HG03520 (cell line): ENCODE measurements at regions not wholly inside any gene's neighbourhood (a gene's known extent, or its start where the extent isn't known, plus 50 kb on each side); places are given as distances from the start of the nearest gene placed in this dataset.
"Not testable (repeated sequence)": the region's sequence is repeated elsewhere in the genome, so short reads cannot be mapped to it uniquely, and the experiment has no call there.

Experiments
- ATAC-seq: cut with Tn5 transposase; IDR thresholded peaks from one replicate; pipeline ENCODE4 v1.9.1; 2021; ENCODE audit warnings: mild to moderate bottlenecking, moderate library complexity; ENCODE audit not compliant: unreplicated experiment

- no peak for ATAC-seq
Measured at GRCh38 chr5:67774786-67775185, 440.8 kb upstream of the PIK3R1 start.

- ATAC-seq = no peak
Measured at GRCh38 chr5:67774267-67774552, 441.3 kb upstream of the PIK3R1 start.

DNA sequence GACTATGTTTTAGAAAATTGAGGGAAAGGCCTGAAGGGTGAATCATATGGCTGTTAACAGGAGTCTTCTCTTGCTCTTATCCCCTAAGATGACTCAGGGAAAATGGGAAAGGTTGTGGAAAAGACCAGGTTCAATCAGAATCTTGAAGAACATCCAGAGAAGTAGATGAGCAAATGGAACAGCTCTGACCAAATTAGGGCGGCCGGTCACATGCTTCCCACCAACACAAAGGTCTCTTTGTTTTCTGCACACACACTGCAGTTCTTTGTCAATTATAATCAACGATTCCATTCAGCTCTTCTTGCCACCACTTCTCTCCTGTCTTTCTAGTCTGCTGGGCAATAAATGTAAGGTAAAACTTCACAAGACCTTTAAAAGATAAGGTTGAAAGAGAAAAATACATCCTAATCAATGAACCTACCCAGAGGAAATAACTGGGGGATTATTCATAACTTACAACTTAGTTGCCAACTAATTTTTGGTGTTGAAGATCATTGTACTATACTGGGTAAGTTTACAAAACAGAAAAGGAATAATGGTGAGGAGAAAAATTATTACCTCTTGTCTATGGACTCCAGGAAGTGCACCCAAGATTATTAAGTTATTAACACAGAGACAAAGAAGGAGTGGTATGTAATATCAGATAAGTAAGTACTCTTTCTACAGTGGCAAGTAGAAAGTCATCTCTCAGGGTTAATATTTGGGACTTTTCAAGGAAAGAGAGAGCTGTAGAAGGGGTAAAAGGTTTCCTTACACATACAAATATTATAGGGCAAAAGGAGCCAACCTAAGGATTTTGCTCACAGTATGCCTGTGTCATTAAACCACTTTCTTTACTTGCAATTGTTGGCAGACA lies 441.9 kb upstream of the PIK3R1 start:
- no peak for ATAC-seq

DNA sequence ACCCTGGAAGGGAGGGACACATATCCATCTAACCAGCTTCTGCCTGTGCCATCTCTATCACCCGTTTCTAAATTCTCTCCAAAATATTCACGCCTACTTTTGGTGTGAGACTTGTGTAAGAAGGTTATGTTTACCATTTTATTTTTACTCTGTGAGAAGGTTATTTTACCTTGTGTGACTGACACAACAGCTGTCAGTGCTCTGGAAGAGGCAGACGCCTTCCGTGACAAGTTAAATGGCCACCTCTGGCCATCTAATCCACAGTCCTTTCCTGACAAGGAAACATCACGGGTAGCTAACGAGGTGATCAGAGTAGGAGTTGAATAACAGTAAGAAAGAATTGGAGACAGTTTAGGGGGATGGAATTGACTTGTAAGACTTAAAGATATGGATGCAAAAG lies 443.8 kb upstream of the PIK3R1 start:
- no peak for ATAC-seq

GRCh38 chr5:67771221-67771620 lies 444.3 kb upstream of the PIK3R1 start:
- no peak for ATAC-seq

DNA sequence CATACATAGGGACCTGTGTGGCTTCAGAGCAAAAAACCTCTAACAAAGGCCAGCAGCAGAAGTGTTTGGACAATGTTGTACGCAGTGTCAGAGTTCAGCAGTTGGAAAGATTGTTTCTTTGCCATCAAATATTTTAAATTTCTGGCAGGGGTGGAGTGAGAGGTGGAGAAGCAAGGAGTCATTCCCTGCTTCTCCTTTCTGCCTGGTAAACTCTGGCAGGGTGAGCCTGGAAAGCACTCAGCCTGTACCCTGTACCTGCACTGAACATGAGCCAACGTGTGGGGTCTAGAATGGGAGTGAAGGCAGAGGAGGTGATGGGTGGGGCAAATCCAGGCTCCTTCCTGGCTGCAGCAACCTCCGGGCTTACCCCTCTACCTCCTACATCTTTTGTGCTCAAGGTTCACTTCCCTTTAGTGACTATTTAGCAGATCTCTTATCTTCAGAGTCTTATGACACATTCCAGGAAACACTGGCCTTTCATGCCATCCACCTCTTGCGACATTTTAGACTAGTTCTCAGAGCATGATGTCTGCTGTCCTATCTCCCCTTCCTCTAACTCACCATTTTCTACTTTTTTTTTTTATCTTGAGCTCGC lies 445.0 kb upstream of the PIK3R1 start:
- ATAC-seq = no peak

- ATAC-seq = no peak
Measured at GRCh38 chr5:67765697-67766096, 449.9 kb upstream of the PIK3R1 start.

DNA sequence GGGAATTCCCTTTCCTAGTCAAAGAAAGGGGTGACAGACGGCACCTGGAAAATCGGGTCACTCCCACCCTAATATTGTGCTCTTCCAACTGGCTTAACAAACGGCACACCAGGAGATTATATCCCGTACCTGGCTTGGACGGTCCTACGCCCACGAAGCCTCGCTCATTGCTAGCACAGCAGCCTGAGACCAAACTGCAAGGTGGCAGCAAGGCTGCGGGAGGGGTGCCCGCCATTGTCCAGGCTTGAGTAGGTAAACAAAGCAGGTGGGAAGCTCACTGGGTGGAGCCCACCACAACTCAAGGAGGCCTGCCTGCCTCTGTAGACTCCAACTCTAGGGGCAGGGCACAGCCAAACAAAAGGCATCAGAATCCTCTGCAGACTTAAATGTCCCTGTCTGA lies 457.8 kb upstream of the PIK3R1 start:
- not testable (repeated sequence) for ATAC-seq

- ATAC-seq = no peak
Measured at GRCh38 chr5:67752357-67752708, 463.2 kb upstream of the PIK3R1 start.

DNA sequence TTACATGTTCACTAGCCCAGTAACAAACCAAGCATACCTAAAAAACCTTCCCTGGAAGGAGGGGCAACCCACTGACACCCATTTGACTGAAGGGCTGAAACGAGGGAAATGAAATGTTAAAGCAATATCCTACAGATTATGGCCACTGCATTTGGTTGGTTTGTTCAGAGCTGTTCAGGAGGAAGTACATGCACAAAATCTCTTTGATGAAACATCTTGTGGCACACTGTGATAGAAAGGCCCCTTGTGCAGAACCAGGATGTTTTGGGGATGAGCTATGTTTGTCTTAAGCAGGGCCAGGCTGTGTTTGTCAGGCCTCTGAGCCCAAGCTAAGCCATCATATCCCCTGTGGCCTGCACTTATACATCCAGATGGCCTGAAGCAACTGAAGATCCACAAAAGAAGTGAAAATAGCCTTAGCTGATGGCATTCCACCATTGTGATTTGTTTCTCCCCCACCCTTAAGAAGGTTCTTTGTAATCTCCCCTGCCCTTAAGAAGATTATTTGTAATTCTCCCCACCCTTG lies 467.3 kb upstream of the PIK3R1 start:
- no peak for ATAC-seq

GRCh38 chr5:67747096-67747495 lies 468.5 kb upstream of the PIK3R1 start:
- no peak for ATAC-seq

DNA sequence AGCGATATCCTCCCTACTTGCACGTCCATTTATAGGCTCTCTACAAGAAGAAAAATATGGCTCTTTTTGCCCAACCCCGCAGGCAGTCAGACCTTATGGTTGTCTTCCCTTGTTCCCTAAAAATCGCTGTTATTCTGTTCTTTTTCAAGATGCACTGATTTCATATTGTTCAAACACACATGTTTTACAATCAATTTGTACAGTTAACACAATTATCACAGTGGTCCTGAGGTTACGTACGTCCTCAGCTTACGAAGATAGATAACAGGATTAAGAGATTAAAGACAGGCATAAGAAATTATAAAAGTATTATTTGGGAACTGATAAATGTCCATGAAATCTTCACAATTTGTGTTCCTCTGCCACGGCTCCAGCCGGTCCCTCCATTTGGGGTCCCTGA lies 468.9 kb upstream of the PIK3R1 start:
- ATAC-seq = not testable (repeated sequence)

- ATAC-seq = no peak
Measured at GRCh38 chr5:67746103-67746502, 469.5 kb upstream of the PIK3R1 start.

DNA sequence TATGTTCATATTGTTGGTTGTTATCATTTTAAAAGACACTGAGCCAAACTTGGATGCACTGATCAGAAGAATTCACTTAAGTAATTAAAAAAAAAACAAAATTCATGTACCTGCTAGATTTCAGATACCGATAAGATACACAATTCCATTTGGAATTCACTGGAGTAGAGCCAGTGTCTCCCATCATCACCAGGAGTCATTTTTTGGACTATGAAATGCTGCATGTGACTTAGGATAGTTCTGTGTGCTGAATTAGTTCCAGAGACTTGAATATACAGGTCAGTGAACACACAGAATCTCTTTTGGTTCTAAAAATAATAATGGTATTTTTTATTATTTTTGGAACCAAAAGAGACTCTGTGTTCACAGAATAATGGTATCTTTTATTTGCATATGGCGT lies 482.6 kb upstream of the PIK3R1 start:
- ATAC-seq = no peak

DNA sequence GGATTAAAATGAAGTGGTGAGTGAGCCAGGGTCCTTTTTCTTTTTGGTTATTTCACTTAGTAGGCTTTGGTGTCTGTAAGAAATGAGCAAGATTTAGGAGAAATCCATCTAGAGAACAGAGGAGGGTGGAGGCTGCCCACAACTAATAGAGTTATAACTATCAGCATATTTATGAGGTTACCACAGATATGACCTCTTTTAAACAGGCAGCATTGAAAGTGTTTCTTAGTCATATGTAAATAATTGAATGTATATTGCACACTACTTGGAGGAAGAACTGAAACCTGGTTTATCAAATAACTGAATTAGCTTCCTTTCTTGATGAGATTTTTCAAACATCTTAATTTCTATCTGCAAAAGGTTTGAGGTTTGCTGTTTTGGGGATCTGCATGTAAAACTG lies 483.1 kb upstream of the PIK3R1 start:
- ATAC-seq = no peak

DNA sequence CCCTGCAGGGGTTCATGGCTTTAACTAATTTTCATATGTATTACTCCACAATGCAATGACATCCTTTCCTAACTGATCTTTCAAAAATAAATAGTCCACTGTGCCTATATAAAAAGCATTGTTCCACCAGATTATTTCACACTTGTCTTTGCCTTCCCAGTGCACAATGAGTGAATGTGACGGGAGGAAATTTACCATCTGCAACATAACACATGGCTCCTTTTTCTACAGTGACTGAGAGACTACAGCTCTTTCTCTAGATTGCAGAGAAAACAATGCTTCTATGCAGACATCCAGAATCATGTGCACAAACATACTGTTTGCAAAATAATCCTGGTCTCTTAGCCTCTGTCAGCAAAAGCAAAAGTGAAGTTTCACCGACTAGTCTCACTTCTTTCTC lies 483.7 kb upstream of the PIK3R1 start:
- no peak for ATAC-seq

DNA sequence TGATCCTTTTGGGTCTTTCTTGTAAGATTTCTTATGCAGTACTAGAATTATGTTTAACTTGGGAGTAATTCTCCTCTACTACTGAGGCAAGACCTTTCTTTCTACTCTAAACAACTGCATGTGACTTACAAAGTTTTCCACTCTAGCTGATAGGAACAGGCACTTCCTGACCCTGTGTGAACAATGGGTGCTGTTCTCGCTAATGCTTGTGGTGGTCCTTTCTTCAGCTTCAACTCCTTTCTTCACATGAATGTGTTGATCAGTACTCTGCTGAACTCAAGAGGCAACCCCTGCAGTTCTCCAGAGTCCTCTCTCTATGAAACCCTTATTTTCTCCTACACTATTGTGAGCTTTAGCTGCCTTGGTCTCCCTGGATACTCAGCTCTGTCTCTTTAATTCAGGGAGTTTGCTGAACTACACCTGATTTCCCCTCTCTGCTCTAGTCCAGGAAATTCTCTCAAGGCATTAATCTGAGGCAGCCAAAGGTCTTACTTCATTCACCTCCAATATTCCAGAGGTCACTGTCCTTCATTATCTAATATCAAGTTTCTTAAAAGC lies 484.6 kb upstream of the PIK3R1 start:
- no peak for ATAC-seq

- ATAC-seq = no peak
Measured at GRCh38 chr5:67728326-67728890, 487.1 kb upstream of the PIK3R1 start.

- ATAC-seq = no peak
Measured at GRCh38 chr5:67725604-67726003, 490.0 kb upstream of the PIK3R1 start.

DNA sequence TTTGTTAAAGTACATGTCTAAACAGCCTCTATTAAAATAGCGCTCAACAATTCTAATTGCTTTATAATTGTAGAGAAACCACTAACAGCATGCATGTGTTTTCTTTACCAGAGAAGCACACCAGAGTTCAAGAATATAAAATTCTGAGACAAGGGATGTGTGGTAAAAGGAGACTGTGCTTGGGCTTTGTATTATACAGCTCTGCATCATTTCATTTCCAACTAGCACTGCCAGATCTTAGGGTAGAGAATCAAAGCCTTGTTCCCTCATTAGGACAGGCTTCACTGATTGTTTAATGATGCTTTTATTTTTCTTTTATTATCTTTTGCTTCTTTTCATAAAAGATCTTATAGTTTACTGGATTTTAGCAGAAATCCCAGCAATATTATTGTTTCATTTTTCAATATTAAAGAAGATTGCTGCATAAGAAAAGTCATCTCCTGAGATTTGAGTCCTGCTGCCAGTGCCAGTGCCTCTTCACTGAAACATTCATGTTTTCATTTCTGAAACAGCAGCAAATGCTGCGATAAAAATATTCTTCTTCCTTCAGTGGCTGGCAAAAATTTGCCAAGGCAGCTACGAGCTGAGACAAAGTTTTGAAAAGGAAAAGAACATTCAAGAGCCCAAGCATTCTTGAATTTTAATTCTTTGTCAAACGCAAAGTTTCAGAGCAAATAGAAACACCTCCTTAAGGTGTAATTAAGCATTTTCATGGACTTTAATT lies 491.0 kb upstream of the PIK3R1 start:
- no peak for ATAC-seq

DNA sequence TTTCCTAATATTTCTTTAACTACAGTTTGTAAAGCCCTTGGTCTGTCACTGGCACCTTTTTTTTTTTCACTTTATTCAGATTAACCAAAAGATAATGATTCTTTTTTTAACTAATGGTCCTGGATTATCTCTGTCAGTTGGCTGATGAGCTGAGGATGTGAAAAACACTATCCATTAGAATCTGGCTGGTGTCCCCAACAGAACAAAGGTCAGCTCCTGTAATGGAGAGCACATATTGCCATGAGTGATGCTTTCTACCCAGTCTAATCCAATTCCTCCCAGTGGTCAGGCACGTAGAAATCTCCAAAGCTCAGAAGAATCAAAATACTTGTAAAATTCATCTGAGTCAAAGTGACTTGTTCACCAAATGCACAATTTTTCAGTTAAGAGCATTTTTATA lies 491.7 kb upstream of the PIK3R1 start:
- ATAC-seq = no peak
